Jurkat, Clone E6-1 (cell line): ENCODE measurements at regions not wholly inside any gene's neighbourhood (a gene's known extent, or its start where the extent isn't known, plus 50 kb on each side); places are given as distances from the start of the nearest gene placed in this dataset.

ENCODE experiments used
- DNase-seq: peaks from one replicate; pipeline ENCODE4 v3.0.0-alpha.2; 2011; ENCODE audit warnings: low read depth, low spot score
- H3K4me3 ChIP-seq: 2 replicates; pipeline ENCODE4 v1.5.1; 2011; ENCODE audit warnings: mild to moderate bottlenecking, low read length, control low read depth, moderate library complexity

DNA sequence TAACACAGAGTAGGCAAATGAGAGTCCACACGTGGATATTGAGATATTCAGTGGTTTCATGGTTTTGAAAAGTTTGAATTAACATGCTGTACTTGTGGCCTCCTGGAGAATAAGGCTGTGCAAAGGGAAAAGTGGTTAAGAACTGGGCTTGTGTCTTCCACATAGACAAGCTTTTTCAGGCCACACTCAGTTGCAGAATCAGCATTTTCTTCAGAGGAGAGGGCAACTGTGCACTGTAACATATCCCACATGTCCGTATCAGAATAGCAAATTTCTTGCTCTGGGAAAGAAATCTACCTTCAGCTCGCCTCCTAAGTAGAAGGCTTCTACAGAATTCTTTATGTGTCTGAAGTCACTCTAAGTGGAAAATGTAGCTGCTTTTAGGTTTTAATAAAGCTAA, 84.9 kb downstream of the ZC3H11B start:
- H3K4me3 ChIP-seq: no peak overlapping the region
- no peak for DNase-seq

DNA sequence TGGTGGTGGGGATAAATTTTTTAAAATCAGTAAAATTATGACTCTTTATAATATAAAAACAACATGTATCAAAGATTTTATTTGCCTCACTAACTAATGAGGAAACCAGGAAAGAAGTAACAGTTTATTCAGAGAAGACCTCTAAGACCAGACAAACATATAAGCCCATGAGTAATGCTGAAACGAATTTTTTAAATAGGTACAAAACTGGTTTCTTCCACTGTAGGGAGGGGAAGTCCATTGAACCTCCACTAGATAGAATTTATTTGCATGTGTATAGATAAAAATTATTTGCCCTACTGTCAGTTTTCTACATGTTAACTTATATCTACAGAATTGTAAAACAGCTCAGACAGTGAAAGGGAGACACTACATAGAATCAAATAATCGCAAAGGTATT, 86.8 kb downstream of the ZC3H11B start:
- no peak for DNase-seq
- H3K4me3 ChIP-seq: no peak overlapping the region

DNA sequence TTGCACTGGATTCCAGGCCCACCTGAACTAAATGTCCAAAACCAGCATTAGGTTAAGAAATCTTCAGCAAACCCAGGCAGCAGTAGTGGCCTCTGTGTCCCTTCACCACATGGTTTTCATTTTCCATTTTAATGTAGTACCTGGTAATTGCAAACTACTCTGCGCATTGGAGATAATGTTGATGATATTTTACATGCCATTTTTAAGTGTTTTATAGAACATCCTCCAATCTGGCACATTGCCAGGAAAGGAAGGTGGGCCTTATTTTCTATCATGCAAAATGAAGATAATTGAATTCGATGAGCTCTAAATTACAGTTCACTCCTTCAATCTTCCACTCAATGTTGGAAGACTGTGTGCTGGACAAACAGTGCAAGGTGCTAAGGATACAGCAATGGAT, 89.5 kb downstream of the ZC3H11B start:
- no peak for DNase-seq
- H3K4me3 ChIP-seq: no peak overlapping the region

DNA sequence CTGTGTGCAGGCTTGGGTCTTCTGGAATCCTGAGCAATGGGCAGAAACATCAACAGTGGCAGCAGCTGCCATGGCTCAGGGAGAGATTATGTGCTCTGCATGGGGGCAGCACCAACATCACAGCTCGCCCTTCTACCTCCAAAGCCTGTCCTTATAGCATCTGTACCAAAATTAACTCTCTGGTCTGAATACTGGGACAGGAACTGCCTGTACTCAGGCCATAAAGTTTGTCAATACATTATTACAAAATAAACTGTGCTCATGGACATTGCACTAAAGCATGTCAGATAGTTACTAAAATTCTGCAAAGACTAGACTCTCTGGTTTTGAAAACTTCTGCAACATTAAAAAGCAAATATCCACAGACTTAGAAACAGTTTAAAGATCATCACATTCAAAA, 91.6 kb downstream of the ZC3H11B start:
- DNase-seq: no peak
- H3K4me3 ChIP-seq: no peak overlapping the region

DNA sequence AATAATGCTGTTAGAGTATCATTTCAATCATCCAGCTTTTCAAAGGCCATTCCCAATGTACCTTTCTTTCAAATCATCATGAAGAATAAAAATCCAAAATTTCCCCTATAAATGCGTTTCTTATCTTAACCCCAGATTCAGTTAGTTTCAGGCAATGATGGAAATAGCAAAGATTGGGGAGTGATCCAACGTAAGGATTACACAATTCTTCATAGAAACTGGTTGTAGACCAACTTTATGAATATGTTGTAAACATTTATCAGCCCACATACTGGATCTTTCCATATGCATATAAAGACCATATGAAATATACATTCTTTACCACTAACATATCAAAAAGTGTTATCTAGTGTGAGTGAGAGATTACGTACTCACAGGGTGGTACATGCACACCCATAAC, 92.7 kb downstream of the ZC3H11B start:
- DNase-seq: no peak

DNA sequence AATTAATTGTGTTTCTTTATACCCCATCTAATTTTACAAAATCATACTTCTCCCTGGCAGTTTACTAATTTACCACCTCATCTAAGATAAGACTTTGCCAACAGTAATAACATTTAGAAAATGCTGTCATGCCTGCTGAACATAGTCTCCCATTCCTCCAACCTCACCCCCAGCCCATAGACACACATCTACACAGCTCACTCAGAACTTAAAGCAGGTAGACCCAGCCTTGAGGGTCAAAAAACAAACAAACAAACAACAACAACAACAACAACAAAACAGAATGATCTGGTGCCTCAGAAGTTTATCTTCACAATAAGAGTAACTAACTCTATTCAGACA, 94.0 kb downstream of the ZC3H11B start:
- no peak for DNase-seq
- no peak overlapping the region for H3K4me3 ChIP-seq

More for the DNA sequence above, 92.7 kb downstream of the ZC3H11B start:
- H3K4me3 ChIP-seq: no peak overlapping the region

DNA sequence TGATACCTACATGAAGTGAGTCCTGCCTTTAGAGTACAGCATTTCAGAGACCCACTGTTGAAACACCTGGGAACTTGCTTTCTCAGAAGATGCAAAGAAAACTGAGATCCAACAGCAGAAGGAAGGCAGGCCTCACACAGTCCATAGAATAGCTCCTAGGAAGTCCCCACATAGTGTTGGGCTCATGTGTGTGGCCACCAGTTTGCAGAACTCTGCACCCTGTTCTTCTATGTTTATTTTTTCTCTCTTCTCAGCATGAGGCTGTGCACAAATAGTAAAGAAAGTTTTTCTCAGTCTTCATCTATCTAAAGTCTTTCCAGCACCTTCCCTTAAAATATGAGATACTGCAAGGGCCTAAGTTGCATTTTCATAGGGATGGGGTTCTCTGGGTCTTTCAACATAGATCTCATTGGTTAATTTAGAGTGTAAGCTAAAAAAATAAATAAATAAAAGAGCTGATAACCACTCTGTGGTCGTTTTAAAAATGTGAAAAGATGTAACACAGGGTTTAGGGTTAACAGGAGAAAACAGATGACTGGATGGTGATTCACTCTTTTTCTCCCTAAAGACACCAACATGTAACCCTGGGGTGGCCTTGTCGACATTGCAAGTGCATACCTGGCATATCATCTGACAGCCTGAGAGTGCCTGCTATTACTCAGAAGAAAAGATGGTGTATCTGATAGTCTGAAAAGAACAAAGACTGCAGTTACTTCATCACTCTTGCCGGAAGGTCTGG, 94.6 kb downstream of the ZC3H11B start:
- no peak for DNase-seq
- no peak overlapping the region for H3K4me3 ChIP-seq

DNA sequence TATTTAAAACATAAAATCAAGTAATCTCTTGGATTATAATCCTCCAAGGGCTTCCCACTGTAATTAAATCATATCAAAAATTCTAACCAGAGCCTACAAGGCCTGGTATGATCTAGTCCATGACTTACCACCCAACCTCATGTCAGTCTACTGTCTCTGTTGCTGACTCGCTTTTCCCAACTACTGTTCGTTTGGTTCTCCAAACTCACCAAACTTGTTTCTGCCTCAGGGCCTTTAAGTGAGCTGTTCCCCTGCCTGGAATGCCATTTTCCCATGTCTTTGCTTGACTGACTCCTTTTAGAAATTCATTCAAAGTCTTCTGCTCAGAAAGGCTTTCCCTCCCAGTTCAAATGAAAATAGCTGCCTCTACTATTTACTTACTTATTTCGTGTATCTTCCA, 95.9 kb downstream of the ZC3H11B start:
- no peak for DNase-seq
- H3K4me3 ChIP-seq: no peak overlapping the region

DNA sequence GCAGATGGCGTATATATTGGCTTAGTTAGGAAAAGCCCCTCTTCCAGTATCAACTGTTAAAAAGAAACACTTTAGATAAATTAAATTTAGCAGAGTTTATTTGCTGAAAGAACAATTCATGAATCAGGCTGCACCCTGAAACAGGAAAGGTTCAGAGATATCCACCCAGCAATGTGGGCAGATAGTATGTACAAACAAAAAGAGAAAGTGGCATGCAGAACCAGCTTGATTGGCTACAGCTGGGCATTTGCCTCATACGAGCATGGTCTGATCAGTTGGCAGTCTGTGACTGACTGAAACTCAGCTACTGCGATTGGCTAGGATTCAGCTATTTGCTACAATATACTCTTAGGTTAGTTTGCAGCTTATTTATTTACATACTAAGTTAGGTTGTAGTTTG, 98.2 kb downstream of the ZC3H11B start:
- peak; percentile 7 for DNase-seq
- H3K4me3 ChIP-seq: no peak overlapping the region

DNA sequence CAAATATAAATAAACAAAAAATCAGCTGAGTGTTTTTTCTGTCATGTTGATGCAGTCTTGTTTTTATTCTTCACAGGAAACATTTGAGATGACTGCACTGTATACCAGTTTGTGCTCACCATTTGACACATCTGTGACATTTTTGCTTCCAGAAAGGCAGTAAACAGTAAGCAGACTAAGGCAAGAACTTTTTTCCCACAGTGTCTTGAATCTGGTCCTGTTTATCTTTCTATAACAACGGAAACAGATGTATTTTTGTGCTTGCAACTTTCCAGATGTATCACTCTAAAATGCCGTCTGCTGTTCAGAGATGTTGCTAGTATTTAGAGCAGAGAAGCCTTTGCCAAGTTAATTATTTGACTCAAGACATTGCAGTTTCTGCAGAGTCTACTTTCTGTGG, 105.5 kb downstream of the ZC3H11B start:
- DNase-seq: no peak
- no peak overlapping the region for H3K4me3 ChIP-seq

DNA sequence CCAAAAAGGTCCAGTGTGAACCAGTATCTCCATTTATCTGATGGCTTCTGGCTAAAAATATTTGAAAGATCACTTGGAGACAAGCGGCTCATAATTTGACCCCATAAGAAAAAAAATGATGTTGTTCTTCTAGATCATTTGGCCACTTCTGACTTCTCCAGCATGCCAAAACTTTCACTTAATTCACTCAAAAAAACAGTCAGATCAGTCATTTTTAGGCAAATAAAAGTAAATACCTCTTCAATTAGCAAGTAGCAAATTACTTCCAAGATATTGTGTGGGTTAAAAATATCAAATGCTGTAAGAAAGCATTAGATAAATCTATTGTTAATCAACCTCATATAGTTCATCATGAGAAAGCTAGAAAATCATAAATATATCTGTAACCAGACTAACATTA, 106.0 kb downstream of the ZC3H11B start:
- no peak for DNase-seq
- H3K4me3 ChIP-seq: no peak overlapping the region

DNA sequence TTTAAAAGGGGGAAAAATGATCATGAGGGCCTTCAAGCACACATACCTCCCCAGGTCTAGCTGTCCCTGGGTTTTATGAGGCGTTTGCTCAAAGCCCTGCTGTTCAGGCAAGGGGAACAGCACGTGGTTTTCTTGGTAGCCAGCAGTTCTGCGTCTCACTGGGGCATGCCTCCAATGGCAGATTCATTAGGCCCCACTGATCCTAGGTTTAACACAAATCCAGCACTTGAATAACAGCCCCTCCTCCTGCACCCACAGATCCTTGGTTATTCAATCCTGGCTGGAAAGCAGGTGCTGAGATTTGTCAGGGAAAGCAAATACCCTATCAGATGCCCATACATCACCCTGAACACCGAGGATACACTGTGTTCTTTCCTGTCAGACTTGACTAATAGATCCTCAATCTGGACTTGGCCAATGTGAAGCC, 106.4 kb downstream of the ZC3H11B start:
- no peak for DNase-seq

DNA sequence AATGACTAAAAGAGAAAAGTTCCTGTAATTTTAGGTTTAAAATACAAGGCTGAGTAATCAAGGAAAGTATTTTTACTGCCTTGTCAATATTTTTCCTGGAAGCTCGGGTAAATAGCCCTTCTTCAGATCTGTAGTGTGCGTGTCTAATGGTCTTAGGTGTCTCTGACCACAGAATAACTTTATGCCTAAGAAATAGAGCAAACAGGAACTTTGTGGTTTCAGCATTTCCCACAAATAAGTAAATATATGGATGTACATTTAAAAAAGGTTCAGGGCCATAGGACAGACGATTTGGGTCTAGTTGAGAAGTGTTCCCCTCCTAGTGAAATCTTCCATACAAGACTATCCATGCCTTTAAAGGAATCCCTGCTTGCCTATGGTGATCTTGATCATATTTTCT, 107.0 kb downstream of the ZC3H11B start:
- H3K4me3 ChIP-seq: no peak overlapping the region
- no peak for DNase-seq

More for the DNA sequence above, 106.4 kb downstream of the ZC3H11B start:
- H3K4me3 ChIP-seq: no peak overlapping the region

DNA sequence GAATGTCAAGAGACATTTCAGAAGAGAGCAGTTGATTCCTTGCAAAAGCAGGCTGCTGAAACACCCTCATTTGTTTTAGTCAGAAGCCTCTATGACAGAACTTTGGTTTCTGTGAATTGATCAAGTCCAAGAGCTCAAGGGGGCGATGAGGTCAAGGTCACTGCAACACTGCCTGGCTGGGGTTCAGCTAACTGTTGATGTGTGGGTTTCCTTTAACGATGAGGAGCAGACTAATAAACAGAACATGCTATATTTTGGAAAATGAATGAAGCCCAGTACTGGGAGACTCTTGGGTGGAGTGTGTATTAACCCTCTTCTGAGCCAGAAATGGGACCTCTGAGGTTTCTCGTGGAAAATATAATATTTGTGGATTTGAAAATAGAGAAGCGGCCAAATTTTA, 109.3 kb downstream of the ZC3H11B start:
- H3K4me3 ChIP-seq: no peak overlapping the region
- DNase-seq: no peak

DNA sequence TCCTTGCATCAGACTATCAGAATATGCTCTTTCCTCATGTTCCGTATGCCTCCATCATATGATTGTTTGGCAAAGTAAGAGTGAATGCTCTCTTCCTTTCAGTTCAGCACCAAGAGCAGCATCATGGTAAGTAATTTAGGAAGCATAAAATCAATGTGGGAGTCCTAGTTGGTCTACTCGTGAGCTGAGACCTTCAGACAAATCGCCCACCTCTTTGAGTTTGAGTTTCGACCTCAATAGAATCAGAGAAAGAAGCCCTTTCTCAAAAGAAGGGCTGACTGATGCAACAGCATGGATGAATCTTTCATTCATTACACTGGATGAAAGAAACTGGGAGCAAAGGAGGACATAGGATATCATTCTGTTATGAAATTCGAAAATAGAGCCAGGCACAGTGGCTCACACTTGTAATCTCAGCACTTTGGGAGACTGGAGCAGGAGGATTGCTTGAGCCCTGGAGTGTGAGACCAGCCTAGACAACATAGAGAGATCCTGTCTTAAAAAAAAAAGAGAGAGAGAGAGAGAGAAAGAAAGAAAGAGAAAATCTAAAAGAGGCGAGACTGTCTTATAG, 112.5 kb downstream of the ZC3H11B start:
- no peak overlapping the region for H3K4me3 ChIP-seq
- DNase-seq: no peak

DNA sequence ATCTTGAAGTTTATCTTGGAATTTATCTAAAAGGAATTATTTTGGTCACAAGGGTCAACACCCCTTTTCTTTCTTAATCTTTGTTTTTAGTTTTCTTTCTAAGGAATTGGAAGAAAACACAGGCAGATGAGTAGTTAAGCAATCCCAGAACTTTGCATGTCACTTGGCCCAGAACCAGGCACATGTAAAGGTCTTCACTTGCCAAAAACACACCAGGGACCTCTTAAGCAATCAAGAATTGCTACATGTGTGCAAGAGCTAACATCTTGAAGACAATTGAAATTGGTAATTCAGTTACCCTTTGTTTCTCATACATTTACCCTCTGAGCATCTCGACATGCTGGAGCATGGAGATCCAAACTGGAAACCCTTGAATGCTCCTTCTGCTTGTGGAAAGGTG, 114.2 kb downstream of the ZC3H11B start:
- no peak for DNase-seq
- no peak overlapping the region for H3K4me3 ChIP-seq

DNA sequence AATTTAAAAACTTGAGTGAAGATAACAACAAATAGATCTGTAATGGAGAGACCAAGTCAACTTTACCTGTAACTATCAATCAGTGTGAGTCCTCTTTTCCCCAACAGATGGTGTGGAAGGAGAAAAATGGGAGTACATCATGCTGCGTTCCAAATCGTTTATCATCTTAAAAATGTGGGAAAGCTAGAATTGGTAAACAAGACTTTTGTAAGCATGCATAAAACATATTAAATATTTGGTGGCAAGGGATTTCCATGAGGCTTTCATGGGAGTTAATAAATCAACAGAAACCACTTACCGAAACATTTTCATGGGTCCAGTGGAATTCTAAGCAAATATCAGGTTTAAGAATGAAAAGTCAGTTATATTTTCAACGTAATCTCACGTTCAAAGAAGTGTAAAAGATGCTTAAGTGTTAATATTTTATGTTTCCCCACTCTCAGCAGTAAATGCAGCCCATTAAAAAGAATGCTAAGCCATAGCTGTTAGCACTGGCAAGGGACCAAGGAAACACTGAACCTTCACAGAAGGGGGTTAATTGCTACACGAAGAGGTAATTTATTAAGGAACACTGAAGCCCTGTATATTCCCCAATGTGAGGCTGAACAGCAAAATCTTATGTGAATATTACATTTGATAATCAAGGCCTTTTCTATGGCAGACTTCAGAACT, 117.0 kb downstream of the ZC3H11B start:
- DNase-seq: no peak
- H3K4me3 ChIP-seq: no peak overlapping the region

DNA sequence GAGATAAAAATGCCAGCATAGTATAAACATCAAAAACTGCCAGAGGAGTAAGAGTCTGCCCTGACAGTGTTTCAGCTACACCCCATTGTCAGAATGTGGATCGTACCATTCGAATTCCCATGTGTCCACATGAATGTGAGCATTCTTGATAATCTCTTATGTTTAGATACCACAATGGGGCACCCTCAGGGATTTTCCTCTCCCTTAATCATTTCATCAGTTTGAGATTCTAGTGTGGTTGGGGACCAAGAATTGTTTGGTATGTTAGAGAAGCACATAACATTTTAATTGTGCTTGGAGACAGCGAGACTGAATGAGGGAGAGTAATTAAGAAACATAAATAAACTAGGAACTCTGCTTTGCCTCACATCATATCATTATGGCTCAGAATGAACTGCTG, 120.2 kb downstream of the ZC3H11B start:
- no peak for DNase-seq
- H3K4me3 ChIP-seq: no peak overlapping the region

DNA sequence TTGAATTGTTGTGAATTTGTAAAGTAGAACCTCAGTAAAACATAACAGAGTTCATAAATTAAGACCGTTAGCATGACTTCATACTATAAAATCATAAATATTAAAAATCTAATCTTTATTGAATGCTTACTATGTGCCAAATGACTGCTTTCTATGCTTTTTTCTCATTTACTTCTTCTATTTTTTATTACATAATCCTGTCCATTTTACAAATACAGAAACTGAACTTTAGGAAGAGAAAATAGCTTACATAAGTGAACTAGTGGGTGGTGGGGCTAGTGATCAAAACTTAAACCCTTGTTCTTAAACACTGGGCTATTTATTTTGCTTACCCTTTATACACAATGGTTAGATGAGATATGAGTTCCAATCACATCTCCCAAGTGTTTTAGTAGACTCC, 122.3 kb downstream of the ZC3H11B start:
- no peak overlapping the region for H3K4me3 ChIP-seq
- DNase-seq: no peak

DNA sequence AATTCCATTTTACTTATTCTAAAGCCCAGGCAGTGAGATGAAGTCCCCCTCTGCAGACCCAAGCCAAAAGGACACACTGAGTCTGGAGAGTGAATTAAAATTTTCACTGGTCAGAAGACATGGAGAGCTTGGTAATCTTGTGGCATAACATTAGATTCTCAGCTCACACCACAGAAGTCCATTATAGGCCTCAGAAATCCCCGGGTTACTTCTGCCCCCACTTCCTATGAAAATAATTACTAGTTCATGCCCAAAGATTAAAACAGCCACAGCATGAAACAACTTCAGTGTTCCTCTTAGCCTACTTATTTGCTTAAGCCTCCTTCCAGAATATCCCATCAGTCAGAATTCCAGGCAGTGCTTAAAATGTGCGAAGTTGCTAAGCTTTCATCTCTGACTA, 123.3 kb downstream of the ZC3H11B start:
- H3K4me3 ChIP-seq: no peak overlapping the region
- DNase-seq: no peak

DNA sequence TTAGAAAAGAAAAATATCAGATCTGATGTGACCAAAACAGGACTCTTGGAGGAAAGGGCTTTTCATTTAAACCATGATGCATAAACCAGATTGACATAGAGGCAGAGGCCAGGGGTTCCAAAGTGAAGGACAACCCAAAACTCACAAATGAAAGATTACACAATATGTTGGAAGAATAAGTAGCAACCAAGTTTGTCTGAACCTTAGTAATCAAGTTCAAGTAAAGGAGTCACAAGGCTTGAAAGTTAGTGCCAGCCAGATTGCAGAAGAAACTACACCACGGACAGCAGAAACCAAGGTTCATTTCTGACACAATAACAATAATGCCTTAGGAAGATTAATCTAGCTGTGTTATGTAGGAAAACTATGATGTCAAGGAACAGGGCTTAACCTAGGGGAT, 124.6 kb downstream of the ZC3H11B start:
- no peak for DNase-seq

More for the DNA sequence above, 124.6 kb downstream of the ZC3H11B start:
- no peak overlapping the region for H3K4me3 ChIP-seq
